Common myeloid progenitor, CD34-positive (primary cell): ENCODE measurements at regions not wholly inside any gene's neighbourhood (a gene's known extent, or its start where the extent isn't known, plus 50 kb on each side); places are given as distances from the start of the nearest gene placed in this dataset.

Experiments used
- CTCF ChIA-PET: fragments of 350-600 bp; sonication (Branson Sonifier 250); formaldehyde crosslinking; loops from one replicate; lab custom pipeline; 2021; ENCODE audit warnings: antibody characterized with exemption; lab: Charles Lee
- POLR2A ChIA-PET: fragments of 350-600 bp; sonication (Branson Sonifier 250); formaldehyde crosslinking; loops from one replicate; lab custom pipeline; 2021; ENCODE audit warnings: antibody characterized with exemption; lab: Charles Lee
- DNase-seq, 3 donors: peaks; one replicate each; pipeline versions ENCODE4 v3.0.0 to v3.0.0-alpha.2; 2013
- H3K27ac ChIP-seq, 2 experiments: 1 replicate in 1 of 2; 2 replicates in 1 of 2; pipeline ENCODE4 v1.7.0; 2013; ENCODE audit warnings: inconsistent platforms in 2 of 2, low read length in 2 of 2, mild to moderate bottlenecking in 2 of 2, low read depth in 1 of 2, moderate library complexity in 1 of 2; ENCODE audit not compliant: severe bottlenecking in 2 of 2, insufficient read depth in 1 of 2, poor library complexity in 1 of 2
- H3K27me3 ChIP-seq, 5 experiments: replicated peaks in 2 of 5; 1 replicate in 3 of 5; 2 replicates in 2 of 5; pipeline versions ENCODE4 v1.6.1 to v1.7.0; 2013; ENCODE audit warnings: low read length in 4 of 5, mild to moderate bottlenecking in 2 of 5, moderate library complexity in 2 of 5, inconsistent platforms in 1 of 5; ENCODE audit not compliant: insufficient read depth in 5 of 5, control insufficient read depth in 4 of 5
- H3K36me3 ChIP-seq, 4 experiments: 1 replicate in 2 of 4; 2 replicates in 2 of 4; pipeline versions ENCODE4 v1.6.1 to v1.7.0; 2013; ENCODE audit warnings: low read length in 3 of 4, control low read depth in 1 of 4, mild to moderate bottlenecking in 1 of 4; ENCODE audit not compliant: control insufficient read depth in 4 of 4, insufficient read depth in 4 of 4
- H3K4me1 ChIP-seq, 4 experiments: 1 replicate in 3 of 4; 2 replicates in 1 of 4; pipeline versions ENCODE4 v1.6.1 to v1.7.1; 2013; ENCODE audit warnings: low read length in 3 of 4, mild to moderate bottlenecking in 3 of 4, control low read depth in 1 of 4, inconsistent platforms in 1 of 4, moderate library complexity in 1 of 4; ENCODE audit not compliant: control insufficient read depth in 4 of 4, insufficient read depth in 4 of 4; ENCODE audit errors: control extremely low read depth in 1 of 4
- H3K4me3 ChIP-seq, 7 experiments: 1 replicate in 4 of 7; 2 replicates in 3 of 7; pipeline versions ENCODE4 v1.5.1 to v1.7.0; 2013; ENCODE audit warnings: mild to moderate bottlenecking in 7 of 7, low read length in 6 of 7, moderate library complexity in 6 of 7, inconsistent platforms in 2 of 7, low read depth in 2 of 7, control low read depth in 1 of 7; ENCODE audit not compliant: insufficient read depth in 4 of 7, control insufficient read depth in 1 of 7; ENCODE audit errors: extremely low read depth in 1 of 7
- H3K9me3 ChIP-seq, 5 experiments: 1 replicate in 4 of 5; 2 replicates in 1 of 5; pipeline versions ENCODE4 v1.6.1 to v1.7.1; 2013; ENCODE audit warnings: low read length in 4 of 5, mild to moderate bottlenecking in 2 of 5, inconsistent platforms in 1 of 5, low read depth in 1 of 5, moderate library complexity in 1 of 5; ENCODE audit not compliant: control insufficient read depth in 4 of 5, insufficient read depth in 2 of 5; ENCODE audit errors: control extremely low read depth in 1 of 5
- WGBS: methylation state at CpG from one replicate; pipeline ENCODE4 v1.1.5; 2013; ENCODE audit not compliant: insufficient coverage; 5-methylcytosine and 5-hydroxymethylcytosine counted together

DNA sequence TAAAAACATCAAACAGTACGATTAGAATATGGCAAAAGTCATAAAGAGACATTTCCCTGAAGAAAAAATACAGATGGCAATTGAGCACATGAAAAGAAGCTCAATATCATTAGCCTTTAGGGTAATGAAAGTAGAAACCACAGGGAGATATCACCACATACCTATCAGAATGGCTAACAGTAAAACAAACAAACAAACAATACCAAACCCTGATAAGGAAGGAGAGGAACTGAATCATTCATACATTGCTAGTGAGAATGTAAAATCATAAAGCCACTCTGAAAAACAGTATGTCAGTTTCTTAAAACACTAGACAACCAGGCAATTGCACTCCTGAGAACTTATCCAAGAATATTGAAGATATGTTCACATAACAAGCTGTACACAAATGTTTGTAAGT, 1342.5 kb upstream of the SLC10A2 start:
- no CpG with 5 or more reads among the region's 1 CpG for WGBS
- Histone ChIP-seq H3K27me3 (no peaks in the 10 kb centered on the region), H3K27ac (no peak overlapping the region), H3K36me3 (no peaks in the 10 kb centered on the region), H3K4me3 (no peak overlapping the region), H3K4me1 (no peaks in the 10 kb centered on the region), H3K9me3 (no peaks in the 10 kb centered on the region)
- DNase-seq, result no peak
- ChIA-PET CTCF (no interaction called here), POLR2A (no interaction called here)

GRCh38 chr13:104404325-104404724, 1338.1 kb upstream of the SLC10A2 start:
- ChIA-PET CTCF (no interaction called here), POLR2A (no interaction called here)
- H3K27ac ChIP-seq, result no peak overlapping the region
- WGBS, result 100% methylated on average over 2 of the region's 2 CpGs
- H3K36me3 ChIP-seq, result no peaks in the 10 kb centered on the region
- DNase-seq, result no peak
- H3K27me3 ChIP-seq, result no peaks in the 10 kb centered on the region
- peaks cover 0 to 3% (median 0%) of the 10 kb centered on the region in 5 experiments for H3K9me3 ChIP-seq
- H3K4me1 ChIP-seq, result no peaks in the 10 kb centered on the region
- no peak overlapping the region for H3K4me3 ChIP-seq

GRCh38 chr13:104389691-104390090, 1323.5 kb upstream of the SLC10A2 start:
- Histone ChIP-seq H3K36me3 (no peaks in the 10 kb centered on the region), H3K27me3 (no peaks in the 10 kb centered on the region), H3K9me3 (peaks cover 0 to 2% (median 0%) of the 10 kb centered on the region in 5 experiments), H3K27ac (no peak overlapping the region), H3K4me1 (no peaks in the 10 kb centered on the region), H3K4me3 (no peak overlapping the region)
- CTCF ChIA-PET, result no interaction called here
- no peak for DNase-seq
- WGBS, result 100% methylated on average over 2 of the region's 2 CpGs
- POLR2A ChIA-PET, result no interaction called here

DNA sequence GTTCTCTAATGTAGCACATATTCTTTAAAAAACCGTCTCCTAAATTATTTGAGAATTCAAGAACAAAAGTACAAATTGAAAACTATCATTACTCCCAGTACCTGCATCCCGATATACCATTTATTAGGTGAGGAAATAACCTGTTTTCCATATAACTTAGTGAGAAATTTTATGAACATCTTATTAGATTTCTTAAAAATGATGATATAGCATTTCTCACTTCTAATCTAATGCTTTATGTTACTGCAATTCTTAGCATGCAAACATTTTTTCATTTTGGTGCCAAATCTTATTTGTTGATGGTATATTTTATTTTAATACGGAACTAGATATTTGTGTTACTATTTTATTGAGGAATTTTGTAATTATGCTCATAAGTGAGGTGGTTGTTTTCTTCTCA, 1321.3 kb upstream of the SLC10A2 start:
- no peaks in the 10 kb centered on the region for H3K27me3 ChIP-seq
- CTCF ChIA-PET, result no interaction called here
- no peaks in the 10 kb centered on the region for H3K36me3 ChIP-seq
- H3K9me3 ChIP-seq, result peaks cover 0 to 2% (median 0%) of the 10 kb centered on the region in 5 experiments
- POLR2A ChIA-PET, result no interaction called here
- no peak for DNase-seq
- no peaks in the 10 kb centered on the region for H3K4me1 ChIP-seq
- WGBS, result no CpG with 5 or more reads among the region's 3 CpGs
- no peak overlapping the region for H3K27ac ChIP-seq
- H3K4me3 ChIP-seq, result no peak overlapping the region

DNA sequence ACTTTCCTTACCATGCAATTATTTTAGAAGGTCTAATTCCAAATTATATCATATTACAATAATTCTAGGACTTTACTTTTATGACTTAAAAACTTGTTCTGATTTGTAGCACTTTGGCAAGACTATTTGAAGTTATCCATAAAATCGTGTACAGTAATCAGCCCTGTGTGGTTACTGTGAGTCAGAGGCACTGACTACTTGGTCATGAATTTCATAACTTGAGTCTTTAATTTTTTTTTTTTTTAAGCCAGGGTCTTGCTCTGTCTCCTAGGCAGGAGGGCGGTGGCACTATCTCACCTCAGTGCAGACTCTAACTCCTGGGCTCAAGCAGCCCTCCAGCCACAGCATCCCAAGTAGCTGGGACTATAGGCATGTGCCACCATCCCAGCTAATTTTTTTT, 1319.2 kb upstream of the SLC10A2 start:
- CTCF ChIA-PET, result no interaction called here
- POLR2A ChIA-PET, result no interaction called here
- H3K4me3 ChIP-seq, result no peak overlapping the region
- H3K36me3 ChIP-seq, result no peaks in the 10 kb centered on the region
- H3K27me3 ChIP-seq, result no peaks in the 10 kb centered on the region
- 100% methylated on average over 2 of the region's 2 CpGs for WGBS
- H3K27ac ChIP-seq, result no peak overlapping the region
- no peaks in the 10 kb centered on the region for H3K4me1 ChIP-seq
- peaks cover 0 to 2% (median 0%) of the 10 kb centered on the region in 5 experiments for H3K9me3 ChIP-seq
- DNase-seq, result no peak

GRCh38 chr13:104382951-104383350, 1316.7 kb upstream of the SLC10A2 start:
- no peak for DNase-seq
- Histone ChIP-seq H3K36me3 (no peaks in the 10 kb centered on the region), H3K27ac (no peak overlapping the region), H3K9me3 (peaks cover 0 to 2% (median 0%) of the 10 kb centered on the region in 5 experiments), H3K27me3 (no peaks in the 10 kb centered on the region), H3K4me1 (no peaks in the 10 kb centered on the region), H3K4me3 (no peak overlapping the region)
- POLR2A ChIA-PET, result no interaction called here
- CTCF ChIA-PET, result no interaction called here
- WGBS, result no CpG with 5 or more reads among the region's 1 CpG

GRCh38 chr13:104376588-104376987, 1310.4 kb upstream of the SLC10A2 start:
- Histone ChIP-seq H3K9me3 (no peaks in the 10 kb centered on the region), H3K27ac (no peak overlapping the region), H3K4me1 (no peaks in the 10 kb centered on the region), H3K36me3 (no peaks in the 10 kb centered on the region), H3K27me3 (no peaks in the 10 kb centered on the region), H3K4me3 (no peak overlapping the region)
- CTCF ChIA-PET, result no interaction called here
- no CpG with 5 or more reads among the region's 1 CpG for WGBS
- no peak for DNase-seq
- POLR2A ChIA-PET, result no interaction called here
